ENCODE measurements at regions not wholly inside any gene's neighbourhood (a gene's known extent, or its start where the extent isn't known, plus 50 kb on each side); places are given as distances from the start of the nearest gene placed in this dataset.
"Not testable (repeated sequence)": the region's sequence is repeated elsewhere in the genome, so short reads cannot be mapped to it uniquely, and the experiment has no call there.

- H3K4me3 Mint-ChIP-seq, result no peak overlapping the region
- peaks cover 73% of the 10 kb centered on the region for H3K4me1 Mint-ChIP-seq
- peaks cover 14% of the 10 kb centered on the region for H3K27me3 Mint-ChIP-seq (ENCODE audit: low read depth, poor library complexity)
- no peak for TF ChIP-seq CTCF (IDR thresholded peaks at IDR 0.05)
- no peak for DNase-seq
- H3K27ac Mint-ChIP-seq, result no peak overlapping the region
- H3K9me3 Mint-ChIP-seq, result no peaks in the 10 kb centered on the region
- H3K36me3 Mint-ChIP-seq (ENCODE audit: low read depth), result no peaks in the 10 kb centered on the region
These were observed 214.9 kb downstream of the TOMM20 start for GRCh38 chr1:234913771-234914170.

GRCh38 chr1:234913278-234913649, 215.4 kb downstream of the TOMM20 start:
- no peak overlapping the region for H3K4me3 Mint-ChIP-seq
- H3K27ac Mint-ChIP-seq, result no peak overlapping the region
- no peaks in the 10 kb centered on the region for H3K9me3 Mint-ChIP-seq
- H3K4me1 Mint-ChIP-seq, result peaks cover 73% of the 10 kb centered on the region
- no peak for DNase-seq
- H3K27me3 Mint-ChIP-seq (ENCODE audit: low read depth, poor library complexity), result peaks cover 14% of the 10 kb centered on the region
- no peak for TF ChIP-seq CTCF (IDR thresholded peaks at IDR 0.05)
- H3K36me3 Mint-ChIP-seq (ENCODE audit: low read depth), result no peaks in the 10 kb centered on the region

GRCh38 chr1:234912548-234913277, 215.9 kb downstream of the TOMM20 start:
- H3K36me3 Mint-ChIP-seq (ENCODE audit: low read depth), result no peaks in the 10 kb centered on the region
- no peak overlapping the region for H3K4me3 Mint-ChIP-seq
- H3K9me3 Mint-ChIP-seq, result no peaks in the 10 kb centered on the region
- DNase-seq, result no peak
- peaks cover 73% of the 10 kb centered on the region for H3K4me1 Mint-ChIP-seq
- no peak overlapping the region for H3K27ac Mint-ChIP-seq
- H3K27me3 Mint-ChIP-seq (ENCODE audit: low read depth, poor library complexity), result peaks cover 14% of the 10 kb centered on the region
- no peak for TF ChIP-seq CTCF (IDR thresholded peaks at IDR 0.05)

- no peak overlapping the region for H3K4me3 Mint-ChIP-seq
These were observed 216.8 kb downstream of the TOMM20 start for GRCh38 chr1:234911787-234912186.

DNA sequence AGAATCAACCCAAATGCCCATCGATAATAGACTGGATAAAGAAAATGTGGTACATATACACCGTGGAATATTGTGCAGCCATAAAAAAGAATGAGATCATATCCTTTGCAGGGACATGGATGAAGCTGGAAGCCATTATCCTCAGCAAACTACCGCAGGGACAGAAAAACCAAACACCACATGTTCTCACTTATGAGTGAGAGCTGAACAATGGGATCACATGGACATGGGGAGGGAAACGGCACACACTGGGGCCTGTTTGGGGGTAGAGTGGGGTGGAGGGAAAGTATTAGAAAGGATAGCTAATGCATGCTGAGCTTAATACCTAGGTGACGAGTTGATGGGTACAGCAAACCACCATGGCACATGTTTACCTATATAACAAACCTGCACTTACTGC, 217.5 kb downstream of the TOMM20 start:
- not testable (repeated sequence) for H3K4me3 Mint-ChIP-seq; H3K9me3 Mint-ChIP-seq; H3K27ac Mint-ChIP-seq; H3K36me3 Mint-ChIP-seq (ENCODE audit: low read depth); DNase-seq
- H3K27me3 Mint-ChIP-seq (ENCODE audit: low read depth, poor library complexity), result peaks cover 14% of the 10 kb centered on the region
- peaks cover 72% of the 10 kb centered on the region for H3K4me1 Mint-ChIP-seq

More at GRCh38 chr1:234911787-234912186, 216.8 kb downstream of the TOMM20 start:
- peaks cover 14% of the 10 kb centered on the region for H3K27me3 Mint-ChIP-seq (ENCODE audit: low read depth, poor library complexity)
- no peaks in the 10 kb centered on the region for H3K9me3 Mint-ChIP-seq
- no peaks in the 10 kb centered on the region for H3K36me3 Mint-ChIP-seq (ENCODE audit: low read depth)
- DNase-seq, result no peak
- no peak overlapping the region for H3K27ac Mint-ChIP-seq
- no peak for TF ChIP-seq CTCF (IDR thresholded peaks at IDR 0.05)
- H3K4me1 Mint-ChIP-seq, result peaks cover 73% of the 10 kb centered on the region

GRCh38 chr1:234909851-234910250, 218.8 kb downstream of the TOMM20 start:
- peaks cover 60% of the 10 kb centered on the region for H3K4me1 Mint-ChIP-seq
- no peaks in the 10 kb centered on the region for H3K36me3 Mint-ChIP-seq (ENCODE audit: low read depth)
- H3K27me3 Mint-ChIP-seq (ENCODE audit: low read depth, poor library complexity), result peaks cover 14% of the 10 kb centered on the region
- H3K4me3 Mint-ChIP-seq, result no peak overlapping the region
- no peak for DNase-seq
- no peak overlapping the region for H3K27ac Mint-ChIP-seq
- no peak for TF ChIP-seq CTCF (IDR thresholded peaks at IDR 0.05)
- H3K9me3 Mint-ChIP-seq, result no peaks in the 10 kb centered on the region

Data from nephron progenitor cell (in vitro differentiated cells).